ENCODE measurements at regions not wholly inside any gene's neighbourhood (a gene's known extent, or its start where the extent isn't known, plus 50 kb on each side); places are given as distances from the start of the nearest gene placed in this dataset.

- DNase-seq = no peak
Observed at GRCh38 chr3:59277201-59277600, 227.4 kb upstream of the CFAP20DC start.

DNA sequence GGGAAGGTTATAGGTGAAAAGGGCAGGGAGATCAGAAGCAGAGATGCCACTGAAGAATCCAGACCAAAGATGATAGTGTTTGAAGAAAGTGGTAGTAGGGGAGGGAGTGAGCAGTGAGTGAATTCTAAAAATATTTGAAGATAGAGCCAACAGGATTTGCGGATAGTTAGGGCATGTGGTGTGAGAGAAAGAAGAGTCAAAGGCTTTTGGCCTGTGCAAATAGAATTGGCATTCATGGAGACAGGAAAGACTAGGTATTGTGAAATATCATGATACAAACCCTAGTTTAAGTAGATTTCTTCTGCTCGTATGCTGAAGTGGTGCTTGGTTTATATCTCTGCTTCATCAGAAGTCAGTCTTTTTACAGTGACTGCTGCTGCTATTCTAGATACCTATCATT, 224.2 kb upstream of the CFAP20DC start:
- DNase-seq = no peak

DNA sequence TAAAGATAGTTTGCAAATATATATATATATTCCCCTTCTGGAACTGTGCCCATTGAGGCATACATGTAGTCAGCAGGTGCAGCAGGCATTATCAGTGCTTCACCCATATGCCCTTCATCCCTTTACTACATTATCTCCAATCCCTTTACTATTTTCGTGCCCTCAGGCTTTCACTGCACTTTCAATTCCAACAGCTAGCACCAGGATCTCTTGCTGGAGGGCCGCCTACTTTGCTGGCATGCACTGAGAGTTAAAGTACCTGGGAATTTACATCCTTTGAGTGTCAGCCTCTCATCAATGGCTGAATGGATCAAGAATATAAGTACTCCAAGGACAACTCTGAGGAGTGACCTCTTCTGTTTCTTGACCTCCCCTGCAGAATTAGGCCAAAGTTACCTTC, 222.1 kb upstream of the CFAP20DC start:
- no peak for DNase-seq

DNA sequence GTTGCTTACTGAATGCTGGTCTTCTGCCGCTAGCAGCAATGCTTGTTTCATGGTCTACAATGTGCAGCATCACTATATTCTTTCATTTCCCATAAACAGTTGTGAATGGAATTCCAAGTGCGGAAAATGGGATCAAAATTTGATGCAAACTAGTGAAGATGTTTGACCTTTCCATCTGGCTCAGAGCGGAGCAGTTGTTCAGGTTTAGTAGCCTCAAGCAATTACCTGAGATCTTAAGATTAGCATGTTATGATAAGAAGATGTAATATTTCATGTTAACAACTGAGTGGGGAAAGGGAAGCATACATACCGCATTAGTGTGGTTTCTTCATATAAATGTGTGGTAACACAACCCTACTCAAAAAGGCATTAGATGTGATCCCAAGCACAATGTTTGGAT, 221.1 kb upstream of the CFAP20DC start:
- DNase-seq = no peak

- no peak for DNase-seq
Observed at GRCh38 chr3:59270209-59270608, 220.4 kb upstream of the CFAP20DC start.

GRCh38 chr3:59268170-59268569, 218.3 kb upstream of the CFAP20DC start:
- DNase-seq = no peak

DNA sequence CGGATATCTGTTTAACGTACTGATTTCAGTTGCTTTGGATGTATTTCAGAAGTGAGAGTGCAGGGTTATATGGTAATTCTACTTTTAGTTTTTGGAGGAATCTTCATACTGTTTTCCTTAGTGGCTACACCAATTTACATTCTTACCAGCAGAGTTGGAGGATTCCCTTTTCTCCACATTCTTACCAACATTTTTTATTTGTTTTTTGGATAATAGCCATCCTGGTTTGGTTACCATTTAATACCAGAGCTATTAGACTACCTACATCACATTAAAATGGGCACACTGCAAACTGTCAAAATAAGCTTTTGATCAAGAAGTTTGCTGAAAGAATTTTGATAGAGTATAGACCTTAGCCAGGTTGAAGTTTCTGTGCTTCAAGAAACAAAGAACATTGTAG, 217.2 kb upstream of the CFAP20DC start:
- no peak for DNase-seq

- no peak for DNase-seq
Observed at GRCh38 chr3:59266551-59266950, 216.7 kb upstream of the CFAP20DC start.

GRCh38 chr3:59265566-59265965, 215.7 kb upstream of the CFAP20DC start:
- DNase-seq = no peak

DNA sequence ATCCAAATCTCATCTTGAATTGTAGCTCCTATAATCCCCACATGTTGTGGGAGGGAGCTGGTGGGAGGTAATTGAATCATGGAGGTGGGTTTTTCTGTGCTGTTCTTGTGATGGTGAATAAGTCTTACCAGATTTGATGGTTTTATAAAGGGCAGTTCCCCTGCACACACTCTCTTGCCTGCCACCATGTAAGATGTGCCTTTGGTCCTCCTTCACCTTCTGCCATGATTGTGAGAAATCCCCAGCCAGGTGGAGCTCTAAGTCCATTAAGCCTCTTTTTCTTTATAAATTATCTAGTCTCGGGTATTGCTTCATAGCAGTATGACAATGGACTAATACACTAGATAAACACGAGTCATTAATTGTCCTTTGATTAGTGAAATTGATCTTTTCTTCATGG, 214.5 kb upstream of the CFAP20DC start:
- no peak for DNase-seq

DNA sequence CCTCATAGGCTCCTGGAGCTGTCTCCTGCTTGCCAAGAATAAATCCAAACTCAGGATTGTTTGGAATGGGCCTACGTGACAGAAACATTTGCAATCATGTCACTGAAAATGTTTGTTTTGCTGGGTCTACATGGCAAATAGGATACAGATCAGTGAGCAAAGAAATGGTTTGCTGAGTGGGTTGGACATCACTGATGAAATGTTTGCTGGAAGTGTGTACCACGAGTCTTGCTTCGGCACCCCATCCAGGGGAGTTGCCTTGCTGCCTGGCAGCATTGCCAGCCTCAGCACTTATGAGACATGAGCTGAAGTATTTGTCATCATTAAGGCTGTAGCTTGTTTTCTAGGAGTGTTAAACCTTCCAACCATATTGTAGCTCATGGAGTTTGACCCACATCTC, 213.3 kb upstream of the CFAP20DC start:
- no peak for DNase-seq

DNA sequence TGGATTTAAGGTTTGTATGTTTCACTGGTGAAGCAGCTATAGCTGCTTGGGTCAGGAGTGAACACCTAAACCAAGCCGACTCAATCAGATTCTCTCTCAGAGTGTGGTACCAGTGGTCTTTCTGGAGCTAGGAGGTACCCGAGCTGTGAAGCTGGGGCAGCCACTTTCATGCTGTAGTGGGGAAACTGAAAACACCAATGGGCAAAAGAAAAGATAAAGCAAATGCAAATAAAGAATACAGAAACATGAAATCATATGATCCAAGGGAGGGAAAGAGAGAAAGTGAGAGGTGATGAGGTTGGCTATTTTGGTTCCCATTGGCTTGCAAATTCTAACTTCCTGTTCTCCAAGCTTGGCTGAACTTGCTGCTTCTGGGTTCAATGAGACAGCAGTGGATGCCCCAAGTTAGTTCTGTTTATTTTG, 212.3 kb upstream of the CFAP20DC start:
- no peak for DNase-seq

DNA sequence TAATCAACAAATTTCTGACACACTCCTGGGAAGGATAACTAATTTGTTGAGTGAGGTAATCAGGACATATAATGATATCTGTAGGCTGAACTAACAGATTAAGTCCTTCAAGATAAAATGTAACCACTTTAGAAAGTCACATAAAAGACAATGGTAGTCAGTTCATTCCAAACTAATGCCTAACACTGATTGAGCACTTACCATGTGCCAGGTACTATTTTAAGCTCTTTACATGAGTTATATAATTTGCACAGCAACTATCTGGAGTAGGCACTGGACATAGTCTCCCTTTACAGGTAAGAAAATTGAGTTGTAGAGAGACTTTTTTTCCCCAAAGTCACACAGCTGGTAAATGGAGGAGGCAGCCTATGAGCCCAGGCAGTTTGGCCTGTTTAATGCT, 211.2 kb upstream of the CFAP20DC start:
- DNase-seq = no peak

- DNase-seq = no peak
Observed at GRCh38 chr3:59258550-59259260, 208.9 kb upstream of the CFAP20DC start.

- DNase-seq = no peak
Observed at GRCh38 chr3:59257506-59257905, 207.7 kb upstream of the CFAP20DC start.

DNA sequence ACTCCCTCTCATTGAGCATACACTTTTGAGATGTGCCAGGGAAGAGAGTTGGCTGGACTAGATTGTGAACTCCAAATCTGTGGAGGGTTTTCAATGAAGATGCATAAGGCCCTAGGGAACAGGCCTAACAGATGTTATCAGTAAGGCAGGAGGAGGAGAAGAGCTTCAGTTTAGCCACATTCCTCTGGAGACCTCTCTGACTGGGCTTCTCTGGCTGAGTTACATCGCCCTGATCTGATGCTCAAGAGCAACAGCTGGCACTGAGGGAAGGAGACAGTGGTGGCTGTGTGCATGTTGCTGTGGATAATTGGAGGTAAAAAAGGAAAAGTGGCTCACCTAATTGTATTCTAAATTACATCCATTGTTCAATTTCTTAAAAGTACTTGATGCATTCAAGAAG, 206.4 kb upstream of the CFAP20DC start:
- no peak for DNase-seq

DNA sequence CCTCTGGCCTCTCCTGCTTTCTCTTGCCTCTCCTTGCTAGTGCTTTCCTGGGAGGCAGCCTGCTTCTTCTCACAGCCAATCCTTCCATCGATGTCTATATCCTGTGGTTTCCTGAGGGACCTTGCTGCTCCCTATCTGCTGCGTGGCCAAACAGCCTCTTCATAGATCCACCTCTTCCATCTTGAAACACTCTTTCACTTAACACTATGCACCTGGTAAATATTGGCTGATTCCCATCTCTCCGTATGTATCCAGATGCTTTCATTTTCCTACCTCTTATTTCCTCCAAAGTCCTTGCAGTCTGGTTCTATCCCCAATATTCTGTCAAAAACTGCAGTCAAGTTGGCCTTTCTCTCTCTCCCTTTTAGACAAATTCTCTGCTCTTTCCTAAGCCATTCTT, 205.2 kb upstream of the CFAP20DC start:
- DNase-seq = no peak

DNA sequence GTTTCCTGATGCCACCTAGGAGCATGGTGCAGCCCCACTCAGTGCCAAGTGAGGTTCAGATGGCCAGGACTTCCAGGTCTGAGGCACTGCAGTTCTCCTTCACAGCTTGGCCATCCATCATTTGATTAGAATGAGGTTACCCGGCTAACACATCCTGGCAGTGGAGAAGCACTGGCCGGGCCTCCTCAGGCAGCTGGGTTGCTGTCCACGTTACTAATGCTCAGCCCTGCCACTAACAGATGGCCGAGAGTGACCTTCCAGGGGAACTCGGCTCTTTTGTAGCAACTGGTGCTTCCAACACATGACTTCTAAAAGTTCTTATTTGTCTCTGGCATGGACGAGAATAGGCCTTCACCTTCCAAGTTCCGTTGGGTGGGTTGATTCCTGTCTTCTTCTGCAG, 204.6 kb upstream of the CFAP20DC start:
- no peak for DNase-seq

DNA sequence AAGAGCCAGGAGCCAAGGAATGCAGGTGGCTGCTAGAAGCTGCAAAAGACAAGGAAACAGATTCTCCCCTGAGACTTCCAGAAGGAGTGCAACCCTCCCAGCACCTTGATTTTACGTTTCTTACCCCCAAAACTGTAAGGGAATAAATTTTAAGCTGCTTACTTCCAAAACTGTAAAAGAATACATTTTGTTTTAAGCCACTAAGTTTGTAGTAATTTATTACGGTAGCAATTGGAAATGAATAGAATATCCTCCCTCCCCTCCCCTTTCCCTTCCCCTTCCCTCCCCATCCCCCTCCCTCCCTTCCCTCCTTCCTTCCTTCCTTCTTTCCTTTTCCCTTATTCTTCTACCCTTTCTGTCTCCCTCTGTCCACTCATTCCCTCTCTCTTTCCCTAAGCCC, 203.7 kb upstream of the CFAP20DC start:
- DNase-seq = no peak

- no peak for DNase-seq
Observed at GRCh38 chr3:59251869-59252268, 202.0 kb upstream of the CFAP20DC start.

DNA sequence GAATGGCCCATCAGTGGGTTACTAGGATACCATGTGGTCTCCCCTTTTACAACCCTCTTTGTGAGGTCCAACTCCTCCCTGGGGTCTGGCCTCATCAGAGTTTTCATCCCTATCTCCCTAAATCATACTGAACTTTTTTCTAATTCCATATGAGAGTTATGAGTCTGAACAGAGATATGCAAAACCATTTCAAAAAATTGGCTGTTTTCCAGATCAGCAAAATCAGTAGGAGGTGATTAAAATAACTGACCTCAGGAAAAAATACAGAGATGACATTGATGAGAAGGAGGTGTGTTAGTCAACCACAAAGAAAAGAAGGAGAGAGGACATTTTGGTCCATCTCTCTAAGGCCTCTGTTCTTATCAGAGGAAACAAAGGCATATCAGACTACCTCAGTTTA, 200.8 kb upstream of the CFAP20DC start:
- DNase-seq = no peak

GRCh38 chr3:59249698-59250361, 200.0 kb upstream of the CFAP20DC start:
- no peak for DNase-seq

- no peak for DNase-seq
Observed at GRCh38 chr3:59249004-59249403, 199.2 kb upstream of the CFAP20DC start.

- no peak for DNase-seq
Observed at GRCh38 chr3:59247402-59247841, 197.6 kb upstream of the CFAP20DC start.

All from NCI-H187 treated with DMSO at 0.1 percent for 48 hours (cell line).